ENCODE measurements at regions not wholly inside any gene's neighbourhood (a gene's known extent, or its start where the extent isn't known, plus 50 kb on each side); places are given as distances from the start of the nearest gene placed in this dataset.
"Not testable (repeated sequence)": the region's sequence is repeated elsewhere in the genome, so short reads cannot be mapped to it uniquely, and the experiment has no call there.

GRCh38 chr2:14788814-14789213 is 156.3 kb downstream of the LRATD1 start:
- H3K36me3 ChIP-seq (ENCODE audit: insufficient read depth, low read length); H3K9me3 ChIP-seq (replicated peaks; ENCODE audit: low read length); H3K9ac ChIP-seq (ENCODE audit: low read depth, low read length); H3K4me3 ChIP-seq (ENCODE audit: low read length); H3K4me2 ChIP-seq (ENCODE audit: low read length); H3K4me1 ChIP-seq (ENCODE audit: control insufficient read depth, insufficient read depth, low read length); H3K27me3 ChIP-seq (ENCODE audit: control insufficient read depth, insufficient read depth, low read length): not testable (repeated sequence)

- Histone ChIP-seq H3K4me1 (ENCODE audit: control insufficient read depth, insufficient read depth, low read length) (peaks cover 9% of the 10 kb centered on the region), H3K9me3 (replicated peaks; ENCODE audit: low read length) (no peaks in the 10 kb centered on the region), H3K27me3 (ENCODE audit: control insufficient read depth, insufficient read depth, low read length) (no peaks in the 10 kb centered on the region), H3K4me3 (ENCODE audit: low read length) (no peak overlapping the region), H3K9ac (ENCODE audit: low read depth, low read length) (no peak overlapping the region), H3K36me3 (ENCODE audit: insufficient read depth, low read length) (no peaks in the 10 kb centered on the region), H3K4me2 (ENCODE audit: low read length) (peak overlapping the region; percentile 31)
Observed at GRCh38 chr2:14790041-14790640, 157.6 kb downstream of the LRATD1 start.

- no peak overlapping the region for H3K9ac ChIP-seq (ENCODE audit: low read depth, low read length)
- no peaks in the 10 kb centered on the region for H3K36me3 ChIP-seq (ENCODE audit: insufficient read depth, low read length)
- no peak overlapping the region for H3K4me3 ChIP-seq (ENCODE audit: low read length)
- no peak overlapping the region for H3K4me2 ChIP-seq (ENCODE audit: low read length)
- H3K27me3 ChIP-seq (ENCODE audit: control insufficient read depth, insufficient read depth, low read length), result no peaks in the 10 kb centered on the region
- H3K9me3 ChIP-seq (replicated peaks; ENCODE audit: low read length), result no peaks in the 10 kb centered on the region
- no peaks in the 10 kb centered on the region for H3K4me1 ChIP-seq (ENCODE audit: control insufficient read depth, insufficient read depth, low read length)
Observed at GRCh38 chr2:14803994-14804393, 171.5 kb downstream of the LRATD1 start.

- no peak overlapping the region for H3K9ac ChIP-seq (ENCODE audit: low read depth, low read length)
- H3K4me3 ChIP-seq (ENCODE audit: low read length), result no peak overlapping the region
- H3K9me3 ChIP-seq (replicated peaks; ENCODE audit: low read length), result no peaks in the 10 kb centered on the region
- H3K27me3 ChIP-seq (ENCODE audit: control insufficient read depth, insufficient read depth, low read length), result no peaks in the 10 kb centered on the region
- no peaks in the 10 kb centered on the region for H3K36me3 ChIP-seq (ENCODE audit: insufficient read depth, low read length)
- H3K4me2 ChIP-seq (ENCODE audit: low read length), result no peak overlapping the region
- no peaks in the 10 kb centered on the region for H3K4me1 ChIP-seq (ENCODE audit: control insufficient read depth, insufficient read depth, low read length)
Observed at GRCh38 chr2:14804902-14805301, 172.4 kb downstream of the LRATD1 start.

GRCh38 chr2:14806613-14807012 is 174.1 kb downstream of the LRATD1 start:
- Histone ChIP-seq H3K27me3 (ENCODE audit: control insufficient read depth, insufficient read depth, low read length) (no peaks in the 10 kb centered on the region), H3K4me2 (ENCODE audit: low read length) (no peak overlapping the region), H3K4me3 (ENCODE audit: low read length) (no peak overlapping the region), H3K36me3 (ENCODE audit: insufficient read depth, low read length) (no peaks in the 10 kb centered on the region), H3K9ac (ENCODE audit: low read depth, low read length) (no peak overlapping the region), H3K9me3 (replicated peaks; ENCODE audit: low read length) (no peaks in the 10 kb centered on the region), H3K4me1 (ENCODE audit: control insufficient read depth, insufficient read depth, low read length) (no peaks in the 10 kb centered on the region)

GRCh38 chr2:14815201-14815600 is 182.7 kb downstream of the LRATD1 start:
- H3K27me3 ChIP-seq (ENCODE audit: control insufficient read depth, insufficient read depth, low read length), result no peaks in the 10 kb centered on the region
- H3K9me3 ChIP-seq (replicated peaks; ENCODE audit: low read length), result no peaks in the 10 kb centered on the region
- no peaks in the 10 kb centered on the region for H3K4me1 ChIP-seq (ENCODE audit: control insufficient read depth, insufficient read depth, low read length)
- no peaks in the 10 kb centered on the region for H3K36me3 ChIP-seq (ENCODE audit: insufficient read depth, low read length)
- H3K9ac ChIP-seq (ENCODE audit: low read depth, low read length), result no peak overlapping the region
- no peak overlapping the region for H3K4me3 ChIP-seq (ENCODE audit: low read length)
- H3K4me2 ChIP-seq (ENCODE audit: low read length), result no peak overlapping the region

DNA sequence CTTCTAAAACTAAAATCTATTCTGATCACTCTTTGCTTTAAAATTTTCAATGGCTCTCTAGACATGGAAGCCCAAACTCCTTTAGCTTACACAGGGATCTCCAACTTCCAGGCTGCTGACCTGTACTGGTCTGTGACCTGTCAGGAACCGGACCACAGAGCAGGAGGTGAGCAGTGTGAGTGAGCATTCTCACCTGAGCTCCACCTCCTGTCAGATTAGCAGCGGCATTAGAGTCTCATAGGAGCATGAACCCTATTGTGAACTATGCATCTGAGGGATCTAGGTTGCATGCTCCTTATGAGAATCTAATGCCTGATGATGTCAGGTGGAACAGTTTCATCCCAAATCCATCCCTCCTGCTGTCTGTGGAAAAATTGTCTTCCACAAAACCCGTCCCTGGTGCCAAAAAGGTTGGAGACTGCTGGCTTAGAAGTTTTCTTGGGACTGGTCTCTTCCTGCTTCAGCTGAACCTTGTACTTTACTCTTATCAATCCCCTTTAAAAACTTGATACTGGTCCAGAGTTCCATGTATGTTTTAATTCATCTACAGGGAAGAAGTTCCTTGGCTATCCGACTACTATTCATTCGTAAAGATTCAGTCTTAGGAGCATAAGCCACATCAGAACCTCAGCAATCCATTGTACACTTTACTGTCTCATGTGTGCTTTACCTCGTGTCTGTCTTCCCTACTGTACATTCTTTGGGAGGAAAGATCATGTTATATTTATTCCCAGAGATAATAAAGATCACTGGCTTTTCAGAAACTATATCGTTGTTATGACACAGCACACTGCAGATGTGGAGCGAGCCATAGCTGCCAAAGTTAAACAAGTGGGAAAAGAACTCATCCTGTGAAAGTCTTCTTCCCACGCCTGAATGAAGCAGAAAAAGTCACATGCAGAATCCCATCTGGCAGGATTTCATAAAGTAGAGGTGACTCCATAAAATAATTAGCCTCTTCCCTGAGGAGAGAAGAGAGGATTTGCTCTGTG is 183.8 kb downstream of the LRATD1 start:
- Histone ChIP-seq H3K4me3 (ENCODE audit: low read length) (no peak overlapping the region), H3K9ac (ENCODE audit: low read depth, low read length) (no peak overlapping the region), H3K9me3 (replicated peaks; ENCODE audit: low read length) (no peaks in the 10 kb centered on the region), H3K4me2 (ENCODE audit: low read length) (no peak overlapping the region), H3K27me3 (ENCODE audit: control insufficient read depth, insufficient read depth, low read length) (no peaks in the 10 kb centered on the region), H3K4me1 (ENCODE audit: control insufficient read depth, insufficient read depth, low read length) (no peaks in the 10 kb centered on the region), H3K36me3 (ENCODE audit: insufficient read depth, low read length) (no peaks in the 10 kb centered on the region)

GRCh38 chr2:14817848-14818247 is 185.3 kb downstream of the LRATD1 start:
- Histone ChIP-seq H3K4me2 (ENCODE audit: low read length) (no peak overlapping the region), H3K36me3 (ENCODE audit: insufficient read depth, low read length) (no peaks in the 10 kb centered on the region), H3K27me3 (ENCODE audit: control insufficient read depth, insufficient read depth, low read length) (no peaks in the 10 kb centered on the region), H3K9me3 (replicated peaks; ENCODE audit: low read length) (no peaks in the 10 kb centered on the region), H3K9ac (ENCODE audit: low read depth, low read length) (no peak overlapping the region), H3K4me1 (ENCODE audit: control insufficient read depth, insufficient read depth, low read length) (no peaks in the 10 kb centered on the region), H3K4me3 (ENCODE audit: low read length) (no peak overlapping the region)

DNA sequence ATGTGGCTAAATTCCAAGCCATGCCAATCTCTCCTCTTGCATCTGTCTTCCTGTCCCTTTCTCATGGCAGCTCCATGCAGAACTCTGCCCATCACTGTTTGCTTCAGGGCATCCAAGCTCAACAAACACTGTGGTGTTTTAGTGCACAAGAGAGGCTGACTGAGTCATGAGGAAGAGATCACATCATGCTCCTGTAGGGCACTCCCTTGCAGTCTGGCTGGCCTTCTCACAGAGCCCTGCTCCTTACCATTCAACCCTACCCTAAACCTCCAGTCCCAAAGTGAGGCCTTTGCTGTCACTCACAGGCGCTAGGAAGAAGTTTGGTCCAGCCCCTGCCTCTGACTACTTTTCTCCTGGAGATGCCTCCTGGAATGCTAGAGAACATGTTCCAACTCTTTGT is 194.0 kb downstream of the LRATD1 start:
- no peak overlapping the region for H3K4me2 ChIP-seq (ENCODE audit: low read length)
- peaks cover 3% of the 10 kb centered on the region for H3K4me1 ChIP-seq (ENCODE audit: control insufficient read depth, insufficient read depth, low read length)
- no peaks in the 10 kb centered on the region for H3K27me3 ChIP-seq (ENCODE audit: control insufficient read depth, insufficient read depth, low read length)
- no peak overlapping the region for H3K4me3 ChIP-seq (ENCODE audit: low read length)
- H3K9me3 ChIP-seq (replicated peaks; ENCODE audit: low read length), result no peaks in the 10 kb centered on the region
- no peak overlapping the region for H3K9ac ChIP-seq (ENCODE audit: low read depth, low read length)
- H3K36me3 ChIP-seq (ENCODE audit: insufficient read depth, low read length), result no peaks in the 10 kb centered on the region

DNA sequence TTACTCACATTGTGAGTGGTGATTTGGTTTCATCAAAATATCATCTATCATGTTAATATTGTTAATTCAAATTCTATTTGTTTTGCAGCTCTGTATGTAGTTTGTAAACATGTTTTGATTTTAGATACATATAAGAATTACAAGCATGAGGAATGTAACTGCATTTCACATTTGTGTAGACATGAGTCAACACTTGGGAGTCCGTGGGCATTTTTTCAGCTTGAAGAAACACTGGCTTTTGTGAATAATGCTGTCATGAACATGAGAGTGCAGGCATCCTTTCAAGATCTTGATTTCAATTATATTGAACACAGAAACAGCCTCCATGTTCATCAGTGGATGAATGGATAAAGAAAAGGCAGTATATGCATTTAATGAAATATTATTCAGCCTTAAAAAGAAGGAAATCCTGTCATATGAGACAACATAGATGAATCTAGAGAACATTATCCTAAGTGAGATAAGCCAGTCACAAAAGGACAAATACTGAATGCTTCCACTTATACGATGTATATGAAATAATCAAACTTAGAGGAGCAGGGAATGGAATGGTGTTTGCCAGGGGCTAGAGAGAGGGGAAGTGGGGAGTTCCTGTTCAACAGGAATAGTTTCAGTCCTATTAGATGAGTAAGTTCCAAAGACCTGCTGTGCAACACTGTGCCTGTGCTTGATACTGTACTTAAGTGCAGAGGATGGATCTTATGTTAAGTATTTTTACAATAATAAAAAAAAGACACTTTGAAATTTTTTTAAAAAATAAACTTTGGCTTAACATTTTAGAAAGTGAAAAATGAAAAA is 194.9 kb downstream of the LRATD1 start:
- H3K27me3 ChIP-seq (ENCODE audit: control insufficient read depth, insufficient read depth, low read length), result no peaks in the 10 kb centered on the region
- H3K9me3 ChIP-seq (replicated peaks; ENCODE audit: low read length), result no peaks in the 10 kb centered on the region
- H3K9ac ChIP-seq (ENCODE audit: low read depth, low read length), result no peak overlapping the region

GRCh38 chr2:14828223-14828622 is 195.7 kb downstream of the LRATD1 start:
- no peaks in the 10 kb centered on the region for H3K27me3 ChIP-seq (ENCODE audit: control insufficient read depth, insufficient read depth, low read length)
- peaks cover 3% of the 10 kb centered on the region for H3K4me1 ChIP-seq (ENCODE audit: control insufficient read depth, insufficient read depth, low read length)

More for the DNA sequence above, 194.9 kb downstream of the LRATD1 start:
- Histone ChIP-seq H3K36me3 (ENCODE audit: insufficient read depth, low read length) (no peaks in the 10 kb centered on the region), H3K4me1 (ENCODE audit: control insufficient read depth, insufficient read depth, low read length) (peaks cover 3% of the 10 kb centered on the region), H3K4me2 (ENCODE audit: low read length) (no peak overlapping the region), H3K4me3 (ENCODE audit: low read length) (no peak overlapping the region)

More at GRCh38 chr2:14828223-14828622, 195.7 kb downstream of the LRATD1 start:
- no peak overlapping the region for H3K9ac ChIP-seq (ENCODE audit: low read depth, low read length)
- H3K9me3 ChIP-seq (replicated peaks; ENCODE audit: low read length), result no peaks in the 10 kb centered on the region
- H3K36me3 ChIP-seq (ENCODE audit: insufficient read depth, low read length), result no peaks in the 10 kb centered on the region
- H3K4me3 ChIP-seq (ENCODE audit: low read length), result no peak overlapping the region
- H3K4me2 ChIP-seq (ENCODE audit: low read length), result no peak overlapping the region
